ENCODE measurements at regions not wholly inside any gene's neighbourhood (a gene's known extent, or its start where the extent isn't known, plus 50 kb on each side); places are given as distances from the start of the nearest gene placed in this dataset.
"Not testable (repeated sequence)": the region's sequence is repeated elsewhere in the genome, so short reads cannot be mapped to it uniquely, and the experiment has no call there.

- ATAC-seq; DNase-seq (ENCODE audit: low spot score); intact Hi-C loops (cut with DNase I): not testable (repeated sequence)
Observed at GRCh38 chr6:112685521-112686220, 338.5 kb downstream of the RFPL4B start.

- intact Hi-C loops (cut with DNase I); ATAC-seq; DNase-seq (ENCODE audit: low spot score): not testable (repeated sequence)
Observed at GRCh38 chr6:112688487-112689165, 341.5 kb downstream of the RFPL4B start.

- intact Hi-C loops (cut with DNase I); DNase-seq (ENCODE audit: low spot score); ATAC-seq: not testable (repeated sequence)
Observed at GRCh38 chr6:112689183-112689858, 342.2 kb downstream of the RFPL4B start.

- intact Hi-C loops (cut with DNase I), result no loop called here
- no peak for ATAC-seq
Observed at GRCh38 chr6:112690497-112691202, 343.5 kb downstream of the RFPL4B start.

GRCh38 chr6:112691289-112691688 lies 344.2 kb downstream of the RFPL4B start:
- DNase-seq (ENCODE audit: low spot score), result no peak
- intact Hi-C loops (cut with DNase I), result no loop called here
- ATAC-seq, result peak; percentile 77

More at GRCh38 chr6:112690497-112691202, 343.5 kb downstream of the RFPL4B start:
- DNase-seq (ENCODE audit: low spot score), result no peak

- intact Hi-C loops (cut with DNase I), result no loop called here
- ATAC-seq, result no peak
Observed at GRCh38 chr6:112695001-112695400, 347.9 kb downstream of the RFPL4B start.

GRCh38 chr6:112697265-112697664 lies 350.1 kb downstream of the RFPL4B start:
- ATAC-seq (no peak), DNase-seq (ENCODE audit: low spot score) (no peak)
- intact Hi-C loops (cut with DNase I), result no loop called here

More at GRCh38 chr6:112695001-112695400, 347.9 kb downstream of the RFPL4B start:
- no peak for DNase-seq (ENCODE audit: low spot score)

GRCh38 chr6:112701201-112701600 lies 354.1 kb downstream of the RFPL4B start:
- DNase-seq (ENCODE audit: low spot score) (peak; percentile 60), ATAC-seq (no peak)
- intact Hi-C loops (cut with DNase I), result no loop called here

- no peak for DNase-seq (ENCODE audit: low spot score)
- no peak for ATAC-seq
- intact Hi-C loops (cut with DNase I), result no loop called here
Observed at GRCh38 chr6:112710710-112711109, 363.6 kb downstream of the RFPL4B start.

- DNase-seq (ENCODE audit: low spot score) (no peak), ATAC-seq (no peak)
- intact Hi-C loops (cut with DNase I), result no loop called here
Observed at GRCh38 chr6:112713402-112713801, 366.3 kb downstream of the RFPL4B start.

- no peak for DNase-seq (ENCODE audit: low spot score)
- no peak for ATAC-seq
- intact Hi-C loops (cut with DNase I), result no loop called here
Observed at GRCh38 chr6:112717401-112717800, 370.3 kb downstream of the RFPL4B start.

- ATAC-seq, result no peak
- intact Hi-C loops (cut with DNase I), result no loop called here
Observed at GRCh38 chr6:112717856-112718255, 370.7 kb downstream of the RFPL4B start.

GRCh38 chr6:112725541-112726085 lies 378.5 kb downstream of the RFPL4B start:
- no peak for ATAC-seq
- intact Hi-C loops (cut with DNase I), result no loop called here
- no peak for DNase-seq (ENCODE audit: low spot score)

More at GRCh38 chr6:112717856-112718255, 370.7 kb downstream of the RFPL4B start:
- no peak for DNase-seq (ENCODE audit: low spot score)

- ATAC-seq (no peak), DNase-seq (ENCODE audit: low spot score) (no peak)
- intact Hi-C loops (cut with DNase I), result no loop called here
Observed at GRCh38 chr6:112735129-112735528, 388.0 kb downstream of the RFPL4B start.

GRCh38 chr6:112739766-112740165 lies 392.6 kb downstream of the RFPL4B start:
- no peak for DNase-seq (ENCODE audit: low spot score)
- ATAC-seq, result no peak
- intact Hi-C loops (cut with DNase I), result no loop called here

- intact Hi-C loops (cut with DNase I), result no loop called here
- ATAC-seq, result no peak
Observed at GRCh38 chr6:112743323-112743722, 396.2 kb downstream of the RFPL4B start.

GRCh38 chr6:112744827-112745226 lies 397.7 kb downstream of the RFPL4B start:
- DNase-seq (ENCODE audit: low spot score) (no peak), ATAC-seq (no peak)
- intact Hi-C loops (cut with DNase I), result no loop called here

More at GRCh38 chr6:112743323-112743722, 396.2 kb downstream of the RFPL4B start:
- DNase-seq (ENCODE audit: low spot score), result no peak

GRCh38 chr6:112745765-112746164 lies 398.6 kb downstream of the RFPL4B start:
- intact Hi-C loops (cut with DNase I), result no loop called here
- DNase-seq (ENCODE audit: low spot score) (no peak), ATAC-seq (peak; percentile 49)

GRCh38 chr6:112749673-112750072 lies 402.5 kb downstream of the RFPL4B start:
- DNase-seq (ENCODE audit: low spot score) (no peak), ATAC-seq (no peak)
- intact Hi-C loops (cut with DNase I), result no loop called here
